ENCODE measurements at regions not wholly inside any gene's neighbourhood (a gene's known extent, or its start where the extent isn't known, plus 50 kb on each side); places are given as distances from the start of the nearest gene placed in this dataset.

DNA sequence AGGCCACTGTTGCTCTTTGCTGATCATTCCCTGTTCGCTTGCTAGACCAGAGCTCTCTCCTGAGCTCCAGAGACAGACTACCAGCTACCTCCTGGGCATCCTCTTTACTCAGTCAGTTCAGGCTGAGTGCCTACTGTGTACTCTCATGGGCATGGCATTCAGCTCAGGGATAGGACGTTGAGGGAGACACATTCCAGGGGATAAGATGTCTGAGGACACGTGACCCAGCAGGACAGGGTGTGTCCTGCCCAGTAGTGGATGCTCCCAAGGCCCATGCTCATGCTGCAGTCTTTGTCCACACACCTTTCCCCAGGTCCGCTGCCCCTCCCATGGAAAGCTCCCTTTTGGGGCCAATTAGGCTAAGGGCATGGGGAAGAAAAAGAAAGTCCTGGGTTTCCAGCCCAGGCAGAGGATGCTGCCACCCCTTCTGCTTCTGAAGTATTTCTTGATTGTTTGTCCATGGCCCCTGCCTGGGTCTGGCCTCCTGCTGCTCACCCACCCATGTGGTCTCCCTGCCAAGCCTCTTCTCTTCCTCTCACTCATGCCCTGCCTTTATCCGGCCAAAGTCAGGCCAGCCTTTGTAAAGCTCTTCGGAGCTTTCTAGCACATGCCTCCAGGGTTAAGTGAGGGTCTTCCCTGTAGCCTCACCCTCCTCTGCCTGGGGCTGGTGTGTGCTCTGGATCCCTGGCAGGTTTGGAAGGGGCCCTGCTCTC, 60.5 kb upstream of the PITX1 start:
- TF ChIP-seq, protein P1, sequence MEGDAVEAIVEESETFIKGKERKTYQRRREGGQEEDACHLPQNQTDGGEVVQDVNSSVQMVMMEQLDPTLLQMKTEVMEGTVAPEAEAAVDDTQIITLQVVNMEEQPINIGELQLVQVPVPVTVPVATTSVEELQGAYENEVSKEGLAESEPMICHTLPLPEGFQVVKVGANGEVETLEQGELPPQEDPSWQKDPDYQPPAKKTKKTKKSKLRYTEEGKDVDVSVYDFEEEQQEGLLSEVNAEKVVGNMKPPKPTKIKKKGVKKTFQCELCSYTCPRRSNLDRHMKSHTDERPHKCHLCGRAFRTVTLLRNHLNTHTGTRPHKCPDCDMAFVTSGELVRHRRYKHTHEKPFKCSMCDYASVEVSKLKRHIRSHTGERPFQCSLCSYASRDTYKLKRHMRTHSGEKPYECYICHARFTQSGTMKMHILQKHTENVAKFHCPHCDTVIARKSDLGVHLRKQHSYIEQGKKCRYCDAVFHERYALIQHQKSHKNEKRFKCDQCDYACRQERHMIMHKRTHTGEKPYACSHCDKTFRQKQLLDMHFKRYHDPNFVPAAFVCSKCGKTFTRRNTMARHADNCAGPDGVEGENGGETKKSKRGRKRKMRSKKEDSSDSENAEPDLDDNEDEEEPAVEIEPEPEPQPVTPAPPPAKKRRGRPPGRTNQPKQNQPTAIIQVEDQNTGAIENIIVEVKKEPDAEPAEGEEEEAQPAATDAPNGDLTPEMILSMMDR (IDR thresholded peaks at IDR 0.05): no peak
- TF ChIP-seq POLR2A (IDR thresholded peaks at IDR 0.05): no peak

Measured in right lobe of liver (tissue), 4 donors.